ENCODE measurements at regions not wholly inside any gene's neighbourhood (a gene's known extent, or its start where the extent isn't known, plus 50 kb on each side); places are given as distances from the start of the nearest gene placed in this dataset.

GRCh38 chrX:117376460-117376859 lies 740.1 kb downstream of the KLHL13 start:
- ChIA-PET POLR2A (no interaction called here), CTCF (no interaction called here)
- H3K27ac ChIP-seq (ENCODE audit: low read depth in 1 of 2, low read length in 2 of 2): no peak overlapping the region
- Mint-ChIP-seq H3K27me3 (no peaks in the 10 kb centered on the region), H3K9me3 (peaks cover 3% of the 10 kb centered on the region), H3K27ac (no peak overlapping the region), H3K4me3 (no peak overlapping the region), H3K36me3 (ENCODE audit: low read depth) (no peaks in the 10 kb centered on the region), H3K4me1 (ENCODE audit: low read depth) (no peaks in the 10 kb centered on the region)
- no peak for DNase-seq
- TF ChIP-seq CTCF (IDR thresholded peaks at IDR 0.05): no peak
- H3K4me3 ChIP-seq (ENCODE audit: low read length): no peak overlapping the region
- intact Hi-C loops (cut with DNase I, micrococcal nuclease): no loop called here
- H3K4me1 ChIP-seq (ENCODE audit: insufficient read depth, low read length): no peaks in the 10 kb centered on the region
- no peaks in the 10 kb centered on the region for H3K36me3 ChIP-seq (ENCODE audit: insufficient read depth, low read length)
- no peak for ATAC-seq (ENCODE audit: poor library complexity)
- no peaks in the 10 kb centered on the region for H3K9me3 ChIP-seq (ENCODE audit: control insufficient read depth in 1 of 2, insufficient read depth in 1 of 2, low read length in 2 of 2)
- no peaks in the 10 kb centered on the region for H3K27me3 ChIP-seq (ENCODE audit: control insufficient read depth in 1 of 2, insufficient read depth in 2 of 2, low read length in 2 of 2)

GRCh38 chrX:117335209-117335608 lies 781.4 kb downstream of the KLHL13 start:
- Mint-ChIP-seq H3K4me1 (ENCODE audit: low read depth) (no peaks in the 10 kb centered on the region), H3K27me3 (no peaks in the 10 kb centered on the region), H3K4me3 (no peak overlapping the region), H3K36me3 (ENCODE audit: low read depth) (no peaks in the 10 kb centered on the region), H3K27ac (no peak overlapping the region), H3K9me3 (peaks cover 4% of the 10 kb centered on the region)
- DNase-seq (no peak), ATAC-seq (ENCODE audit: poor library complexity) (no peak)
- Histone ChIP-seq H3K9me3 (ENCODE audit: control insufficient read depth in 1 of 2, insufficient read depth in 1 of 2, low read length in 2 of 2) (no peaks in the 10 kb centered on the region), H3K27me3 (ENCODE audit: control insufficient read depth in 1 of 2, insufficient read depth in 2 of 2, low read length in 2 of 2) (no peaks in the 10 kb centered on the region), H3K27ac (ENCODE audit: low read depth in 1 of 2, low read length in 2 of 2) (no peak overlapping the region), H3K36me3 (ENCODE audit: insufficient read depth, low read length) (no peaks in the 10 kb centered on the region), H3K4me1 (ENCODE audit: insufficient read depth, low read length) (no peaks in the 10 kb centered on the region), H3K4me3 (ENCODE audit: low read length) (no peak overlapping the region)
- intact Hi-C loops (cut with DNase I, micrococcal nuclease): no loop called here
- no peak for TF ChIP-seq CTCF (IDR thresholded peaks at IDR 0.05)
- POLR2A ChIA-PET: no interaction called here
- CTCF ChIA-PET: no interaction called here

- no peak for TF ChIP-seq CTCF (IDR thresholded peaks at IDR 0.05)
- H3K4me1 Mint-ChIP-seq (ENCODE audit: low read depth): no peaks in the 10 kb centered on the region
- H3K4me3 ChIP-seq (ENCODE audit: low read length): no peak overlapping the region
- POLR2A ChIA-PET: no interaction called here
- H3K4me3 Mint-ChIP-seq: no peak overlapping the region
- no peaks in the 10 kb centered on the region for H3K27me3 Mint-ChIP-seq
- H3K9me3 Mint-ChIP-seq: no peaks in the 10 kb centered on the region
- H3K36me3 Mint-ChIP-seq (ENCODE audit: low read depth): no peaks in the 10 kb centered on the region
- DNase-seq: no peak
- no peak overlapping the region for H3K27ac Mint-ChIP-seq
- no peak for ATAC-seq (ENCODE audit: poor library complexity)
- intact Hi-C loops (cut with DNase I, micrococcal nuclease): no loop called here
- no peak overlapping the region for H3K27ac ChIP-seq (ENCODE audit: low read depth in 1 of 2, low read length in 2 of 2)
- CTCF ChIA-PET: no interaction called here
- H3K27me3 ChIP-seq (ENCODE audit: control insufficient read depth in 1 of 2, insufficient read depth in 2 of 2, low read length in 2 of 2): no peaks in the 10 kb centered on the region
- H3K36me3 ChIP-seq (ENCODE audit: insufficient read depth, low read length): no peaks in the 10 kb centered on the region
- no peaks in the 10 kb centered on the region for H3K4me1 ChIP-seq (ENCODE audit: insufficient read depth, low read length)
- peaks cover 0 to 5% of the 10 kb centered on the region in 2 experiments for H3K9me3 ChIP-seq (ENCODE audit: control insufficient read depth in 1 of 2, insufficient read depth in 1 of 2, low read length in 2 of 2)
Measured at GRCh38 chrX:117327373-117327772, 789.2 kb downstream of the KLHL13 start.

Data from CD4-positive, alpha-beta T cell (primary cell).